Thyroid gland (tissue), 4 donors: ENCODE measurements at regions not wholly inside any gene's neighbourhood (a gene's known extent, or its start where the extent isn't known, plus 50 kb on each side); places are given as distances from the start of the nearest gene placed in this dataset.
A peak's percentile ranks its signal among the peaks of the same experiment; 100 is the strongest.

Source experiments
- DNase-seq, 2 donors: peaks; one replicate each; pipeline ENCODE4 v3.0.0-alpha.2; 2019
- H3K27ac ChIP-seq, 3 donors: fragments of 200-600 bp; sonication (generic); 1 replicate in 2 of 3; 2 replicates in 1 of 3; pipeline ENCODE4 v1.5.1; 2016 to 2019; ENCODE audit warnings: mild to moderate bottlenecking in 1 of 3, moderate library complexity in 1 of 3
- H3K27me3 ChIP-seq: fragments of 200-600 bp; sonication (generic); one replicate; pipeline ENCODE4 v1.5.1; 2019
- H3K36me3 ChIP-seq, 2 donors: fragments of 200-600 bp; sonication (generic); one replicate each; pipeline ENCODE4 v1.5.1; 2016 to 2019
- H3K4me1 ChIP-seq, 2 donors: fragments of 200-600 bp; sonication (generic); one replicate each; pipeline ENCODE4 v1.5.1; 2017 to 2019
- H3K4me3 ChIP-seq, 3 donors: fragments of 200-600 bp; sonication (generic); replicated peaks in 1 of 3; 1 replicate in 2 of 3; 2 replicates in 1 of 3; pipeline ENCODE4 v1.5.1; 2016; ENCODE audit warnings: mild to moderate bottlenecking in 1 of 3
- H3K9me3 ChIP-seq: fragments of 200-600 bp; sonication (generic); one replicate; pipeline ENCODE4 v1.5.1; 2017
- POLR2A ChIP-seq, 2 donors: fragments of 450-650 bp; IDR thresholded peaks; one replicate each; pipeline ENCODE4 v1.6.1; 2017; ENCODE audit warnings: antibody characterized with exemption in 2 of 2, mild to moderate bottlenecking in 2 of 2, moderate library complexity in 1 of 2
- WGBS, 2 donors: methylation state at CpG; one replicate each; pipeline ENCODE4 v1.1.5; 2017; 5-methylcytosine and 5-hydroxymethylcytosine counted together
- intact Hi-C: fragments of 100-400 bp; cut with DNase I; formaldehyde crosslinking; loops from one replicate; pipeline ENCODE4 v1.15.1; 2023
- TF ChIP-seq, protein P1 (sequence below), 6 experiments: fragments of 200-600 bp in 3 of 6; fragments of 450-650 bp in 3 of 6; sonication (generic) in 3 of 6; IDR thresholded peaks; one replicate each; pipeline ENCODE4 v1.5.1; 2016 to 2019; ENCODE audit warnings: antibody characterized with exemption in 6 of 6, mild to moderate bottlenecking in 2 of 6, inconsistent platforms in 1 of 6, moderate library complexity in 1 of 6

DNA sequence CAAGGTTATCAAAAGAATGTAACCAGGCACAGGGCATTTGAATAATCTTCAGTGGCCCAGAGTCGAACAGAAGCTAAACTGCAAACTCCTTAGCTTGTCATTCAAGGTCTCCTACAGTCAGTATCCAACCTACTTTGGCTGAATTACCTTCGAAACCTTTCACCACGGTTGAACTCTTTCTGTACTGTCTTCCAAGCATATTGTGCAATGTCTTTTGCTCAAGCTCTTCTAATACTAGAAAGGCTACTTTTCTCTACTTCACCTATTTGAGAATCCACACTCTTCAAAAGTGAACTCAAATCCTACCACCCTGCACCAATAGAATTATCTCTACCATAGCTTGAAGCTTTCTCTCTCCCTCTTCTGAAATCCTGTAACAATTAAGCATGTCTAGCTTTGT lies 142.9 kb downstream of the NR4A2 start:
- Histone ChIP-seq H3K27ac (peak overlapping the region; percentile 2 to 47 (median 45)), H3K27me3 (no peaks in the 10 kb centered on the region), H3K4me3 (no peak overlapping the region), H3K36me3 (no peaks in the 10 kb centered on the region), H3K9me3 (no peaks in the 10 kb centered on the region), H3K4me1 (peaks cover 20 to 22% of the 10 kb centered on the region in 2 donors)
- no peak for DNase-seq
- 28 to 38% methylated on average over 3 of the region's 3 CpGs for WGBS, 2 donors
- intact Hi-C loops, result loop anchor here (10.0 kb wide), 1 partner anchor 125 kb away; no protein-coding TSS in a partner anchor
- no peak for TF ChIP-seq POLR2A (IDR thresholded peaks at IDR 0.05)
- TF ChIP-seq, protein P1, sequence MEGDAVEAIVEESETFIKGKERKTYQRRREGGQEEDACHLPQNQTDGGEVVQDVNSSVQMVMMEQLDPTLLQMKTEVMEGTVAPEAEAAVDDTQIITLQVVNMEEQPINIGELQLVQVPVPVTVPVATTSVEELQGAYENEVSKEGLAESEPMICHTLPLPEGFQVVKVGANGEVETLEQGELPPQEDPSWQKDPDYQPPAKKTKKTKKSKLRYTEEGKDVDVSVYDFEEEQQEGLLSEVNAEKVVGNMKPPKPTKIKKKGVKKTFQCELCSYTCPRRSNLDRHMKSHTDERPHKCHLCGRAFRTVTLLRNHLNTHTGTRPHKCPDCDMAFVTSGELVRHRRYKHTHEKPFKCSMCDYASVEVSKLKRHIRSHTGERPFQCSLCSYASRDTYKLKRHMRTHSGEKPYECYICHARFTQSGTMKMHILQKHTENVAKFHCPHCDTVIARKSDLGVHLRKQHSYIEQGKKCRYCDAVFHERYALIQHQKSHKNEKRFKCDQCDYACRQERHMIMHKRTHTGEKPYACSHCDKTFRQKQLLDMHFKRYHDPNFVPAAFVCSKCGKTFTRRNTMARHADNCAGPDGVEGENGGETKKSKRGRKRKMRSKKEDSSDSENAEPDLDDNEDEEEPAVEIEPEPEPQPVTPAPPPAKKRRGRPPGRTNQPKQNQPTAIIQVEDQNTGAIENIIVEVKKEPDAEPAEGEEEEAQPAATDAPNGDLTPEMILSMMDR (IDR thresholded peaks at IDR 0.05), result no peak

GRCh38 chr2:156189143-156189542 lies 143.4 kb downstream of the NR4A2 start:
- DNase-seq, result peak; percentile 21 to 23
- peak overlapping the region; percentile 2 to 47 (median 45) for H3K27ac ChIP-seq
- H3K9me3 ChIP-seq, result no peaks in the 10 kb centered on the region
- intact Hi-C loops, result loop anchor here (10.0 kb wide), 1 partner anchor 126 kb away; no protein-coding TSS in a partner anchor
- no peaks in the 10 kb centered on the region for H3K36me3 ChIP-seq
- no peaks in the 10 kb centered on the region for H3K27me3 ChIP-seq
- no peak overlapping the region for H3K4me3 ChIP-seq
- 21 to 31% methylated on average over 6 of the region's 6 CpGs for WGBS, 2 donors
- TF ChIP-seq POLR2A (IDR thresholded peaks at IDR 0.05), result no peak
- TF ChIP-seq, protein P1 (IDR thresholded peaks at IDR 0.05), result no peak
- peaks cover 20 to 22% of the 10 kb centered on the region in 2 donors for H3K4me1 ChIP-seq

DNA sequence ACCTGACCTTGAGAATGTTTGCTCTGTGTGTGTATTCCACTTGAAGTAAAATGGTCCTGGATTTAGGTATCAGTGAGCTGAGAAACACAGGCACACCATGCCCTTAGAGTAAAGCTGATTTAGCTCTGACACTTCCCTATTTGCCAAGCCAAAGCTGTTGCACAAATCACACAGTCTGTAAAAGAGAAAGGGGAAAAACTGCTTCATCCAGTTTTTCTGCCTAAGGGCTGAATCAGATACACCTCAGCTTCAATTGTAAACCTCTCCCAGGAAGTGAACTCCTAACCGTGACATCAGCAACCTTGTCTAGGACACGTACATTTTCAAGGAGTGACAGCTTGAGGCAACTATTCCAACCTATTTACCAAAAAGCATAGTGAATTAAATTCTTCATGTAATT lies 150.4 kb downstream of the NR4A2 start:
- Histone ChIP-seq H3K27ac (peak overlapping the region; percentile 71 to 86 (median 83)), H3K27me3 (no peaks in the 10 kb centered on the region), H3K4me3 (no peak overlapping the region), H3K9me3 (no peaks in the 10 kb centered on the region), H3K4me1 (peaks cover 3 to 7% of the 10 kb centered on the region in 2 donors), H3K36me3 (no peaks in the 10 kb centered on the region)
- 34 to 36% methylated on average over 2 of the region's 2 CpGs for WGBS, 2 donors
- TF ChIP-seq POLR2A (IDR thresholded peaks at IDR 0.05), result peak in 1 of 2 donors; percentile 15
- TF ChIP-seq, protein P1 (IDR thresholded peaks at IDR 0.05), result no peak
- DNase-seq, result peak; percentile 35 to 42
- intact Hi-C loops, result loop anchor here (10.0 kb wide), 1 partner anchor 133 kb away; no protein-coding TSS in a partner anchor

DNA sequence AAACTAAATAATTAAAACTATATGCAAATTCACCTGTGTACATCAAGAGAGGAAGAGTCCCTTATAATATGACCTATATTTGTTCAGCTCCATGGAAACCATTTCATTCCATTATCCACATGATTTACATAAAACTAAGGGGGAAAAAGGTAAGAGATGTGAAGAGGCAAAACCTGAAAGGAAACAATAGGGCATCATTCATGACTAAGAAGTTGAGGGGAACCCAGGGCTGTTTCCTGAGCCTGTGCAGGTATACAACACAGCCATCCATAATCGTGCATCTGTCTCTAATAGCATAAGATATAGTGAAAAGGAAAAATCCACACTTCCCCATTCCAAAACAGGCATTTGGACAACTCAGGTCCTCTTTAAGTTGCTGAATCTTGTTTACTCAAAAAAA lies 151.3 kb downstream of the NR4A2 start:
- intact Hi-C loops, result loop anchor here (10.0 kb wide), 1 partner anchor 134 kb away; no protein-coding TSS in a partner anchor
- H3K36me3 ChIP-seq, result no peaks in the 10 kb centered on the region
- H3K4me1 ChIP-seq, result peaks cover 3 to 7% of the 10 kb centered on the region in 2 donors
- no peaks in the 10 kb centered on the region for H3K27me3 ChIP-seq
- H3K4me3 ChIP-seq, result no peak overlapping the region
- H3K9me3 ChIP-seq, result no peaks in the 10 kb centered on the region
- no peak for TF ChIP-seq POLR2A (IDR thresholded peaks at IDR 0.05)
- TF ChIP-seq, protein P1 (IDR thresholded peaks at IDR 0.05), result no peak
- H3K27ac ChIP-seq, result peak overlapping the region; percentile 71 to 86 (median 83)
- DNase-seq, result no peak
- 73% methylated on average over 1 of the region's 1 CpG for WGBS, 2 donors

- Histone ChIP-seq H3K4me1 (peaks cover 3 to 7% of the 10 kb centered on the region in 2 donors), H3K9me3 (no peaks in the 10 kb centered on the region), H3K27ac (no peak overlapping the region), H3K4me3 (no peak overlapping the region), H3K27me3 (no peaks in the 10 kb centered on the region), H3K36me3 (no peaks in the 10 kb centered on the region)
- 88 to 90% methylated on average over 3 of the region's 3 CpGs for WGBS, 2 donors
- no peak for DNase-seq
- TF ChIP-seq, protein P1 (IDR thresholded peaks at IDR 0.05), result no peak
- TF ChIP-seq POLR2A (IDR thresholded peaks at IDR 0.05), result no peak
- intact Hi-C loops, result no loop called here
Measured at GRCh38 chr2:156177654-156178053, 154.9 kb downstream of the NR4A2 start.
